ENCODE measurements at regions not wholly inside any gene's neighbourhood (a gene's known extent, or its start where the extent isn't known, plus 50 kb on each side); places are given as distances from the start of the nearest gene placed in this dataset.

DNA sequence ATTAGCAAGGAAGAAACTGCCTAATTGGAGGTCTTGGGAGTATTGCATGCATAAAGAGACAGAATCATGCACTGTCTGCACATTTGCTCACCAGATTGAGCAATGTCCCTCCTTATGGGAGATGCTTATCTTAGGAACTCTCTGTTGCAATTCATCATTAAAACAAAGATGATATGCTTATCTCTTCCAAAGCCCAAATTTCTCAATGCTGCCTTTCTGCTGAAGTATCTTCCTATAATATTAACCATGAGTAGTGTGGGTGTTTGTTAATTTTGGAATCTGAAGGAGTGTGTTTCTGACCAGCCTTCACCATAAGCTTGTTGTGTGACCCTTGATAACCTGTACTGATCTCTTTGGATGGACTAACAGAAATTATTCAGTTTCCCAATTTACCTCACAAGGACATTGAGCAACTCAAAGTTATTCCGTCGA, 1257.6 kb upstream of the FLRT2 start:
- H3K36me3 Mint-ChIP-seq (ENCODE audit: low read depth) = no peaks in the 10 kb centered on the region
- no peaks in the 10 kb centered on the region for H3K9me3 Mint-ChIP-seq
- TF ChIP-seq, protein P1, sequence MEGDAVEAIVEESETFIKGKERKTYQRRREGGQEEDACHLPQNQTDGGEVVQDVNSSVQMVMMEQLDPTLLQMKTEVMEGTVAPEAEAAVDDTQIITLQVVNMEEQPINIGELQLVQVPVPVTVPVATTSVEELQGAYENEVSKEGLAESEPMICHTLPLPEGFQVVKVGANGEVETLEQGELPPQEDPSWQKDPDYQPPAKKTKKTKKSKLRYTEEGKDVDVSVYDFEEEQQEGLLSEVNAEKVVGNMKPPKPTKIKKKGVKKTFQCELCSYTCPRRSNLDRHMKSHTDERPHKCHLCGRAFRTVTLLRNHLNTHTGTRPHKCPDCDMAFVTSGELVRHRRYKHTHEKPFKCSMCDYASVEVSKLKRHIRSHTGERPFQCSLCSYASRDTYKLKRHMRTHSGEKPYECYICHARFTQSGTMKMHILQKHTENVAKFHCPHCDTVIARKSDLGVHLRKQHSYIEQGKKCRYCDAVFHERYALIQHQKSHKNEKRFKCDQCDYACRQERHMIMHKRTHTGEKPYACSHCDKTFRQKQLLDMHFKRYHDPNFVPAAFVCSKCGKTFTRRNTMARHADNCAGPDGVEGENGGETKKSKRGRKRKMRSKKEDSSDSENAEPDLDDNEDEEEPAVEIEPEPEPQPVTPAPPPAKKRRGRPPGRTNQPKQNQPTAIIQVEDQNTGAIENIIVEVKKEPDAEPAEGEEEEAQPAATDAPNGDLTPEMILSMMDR (conservative IDR thresholded peaks at IDR 0.05) = no peak
- no peak overlapping the region for H3K27ac Mint-ChIP-seq (ENCODE audit: unreplicated experiment)
- no peaks in the 10 kb centered on the region for H3K4me1 Mint-ChIP-seq
- H3K27me3 Mint-ChIP-seq (ENCODE audit: low read depth) = no peaks in the 10 kb centered on the region
- no peak for DNase-seq (ENCODE audit: low read depth, low spot score)
- H3K4me3 Mint-ChIP-seq = no peak overlapping the region

DNA sequence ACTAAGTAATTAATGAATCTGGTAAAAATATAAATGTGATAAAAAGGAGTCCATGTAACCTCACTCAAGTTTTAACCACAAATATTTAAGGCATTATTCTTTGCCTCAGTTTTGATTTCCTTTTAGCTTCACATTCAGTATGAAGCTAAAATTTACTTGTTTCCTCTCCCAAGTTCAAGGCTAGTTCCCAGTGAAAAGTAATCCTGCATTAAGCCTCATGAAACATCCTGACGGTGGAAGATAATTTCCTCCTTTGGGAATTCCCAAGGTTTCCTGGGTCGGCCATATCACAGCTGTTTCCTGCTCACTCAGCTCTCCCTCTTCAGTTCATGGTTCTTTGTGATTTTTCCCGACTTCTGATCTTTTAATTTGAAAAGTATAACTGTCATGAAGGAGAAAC, 1256.8 kb upstream of the FLRT2 start:
- H3K4me1 Mint-ChIP-seq = no peaks in the 10 kb centered on the region
- H3K4me3 Mint-ChIP-seq = no peak overlapping the region
- H3K36me3 Mint-ChIP-seq (ENCODE audit: low read depth) = no peaks in the 10 kb centered on the region
- H3K27me3 Mint-ChIP-seq (ENCODE audit: low read depth) = no peaks in the 10 kb centered on the region
- no peak for DNase-seq (ENCODE audit: low read depth, low spot score)
- no peak overlapping the region for H3K27ac Mint-ChIP-seq (ENCODE audit: unreplicated experiment)
- TF ChIP-seq, protein P1 (conservative IDR thresholded peaks at IDR 0.05) = no peak
- no peaks in the 10 kb centered on the region for H3K9me3 Mint-ChIP-seq

DNA sequence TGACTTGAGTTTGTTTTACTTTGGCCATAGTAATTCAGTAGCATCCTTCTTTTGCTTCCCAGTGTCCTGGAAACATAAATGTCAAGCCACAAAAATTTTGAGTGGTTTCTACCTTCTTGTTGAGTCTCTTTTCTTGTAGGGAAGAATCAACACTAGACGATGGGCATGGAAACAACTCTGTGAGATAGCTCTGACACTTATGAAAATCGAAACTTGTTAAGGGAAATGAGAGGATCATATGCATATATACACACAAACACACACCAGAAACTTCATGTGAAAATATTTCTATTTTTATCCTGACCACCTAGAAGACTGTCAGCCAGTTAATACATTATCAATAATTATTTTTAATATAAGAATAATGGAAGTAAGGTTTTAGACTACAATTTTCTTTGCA, 1247.3 kb upstream of the FLRT2 start:
- DNase-seq (ENCODE audit: low read depth, low spot score) = no peak
- no peak overlapping the region for H3K27ac Mint-ChIP-seq (ENCODE audit: unreplicated experiment)
- no peak overlapping the region for H3K4me3 Mint-ChIP-seq
- TF ChIP-seq, protein P1 (conservative IDR thresholded peaks at IDR 0.05) = no peak
- H3K4me1 Mint-ChIP-seq = no peaks in the 10 kb centered on the region
- H3K36me3 Mint-ChIP-seq (ENCODE audit: low read depth) = no peaks in the 10 kb centered on the region
- H3K9me3 Mint-ChIP-seq = no peaks in the 10 kb centered on the region
- H3K27me3 Mint-ChIP-seq (ENCODE audit: low read depth) = no peaks in the 10 kb centered on the region

DNA sequence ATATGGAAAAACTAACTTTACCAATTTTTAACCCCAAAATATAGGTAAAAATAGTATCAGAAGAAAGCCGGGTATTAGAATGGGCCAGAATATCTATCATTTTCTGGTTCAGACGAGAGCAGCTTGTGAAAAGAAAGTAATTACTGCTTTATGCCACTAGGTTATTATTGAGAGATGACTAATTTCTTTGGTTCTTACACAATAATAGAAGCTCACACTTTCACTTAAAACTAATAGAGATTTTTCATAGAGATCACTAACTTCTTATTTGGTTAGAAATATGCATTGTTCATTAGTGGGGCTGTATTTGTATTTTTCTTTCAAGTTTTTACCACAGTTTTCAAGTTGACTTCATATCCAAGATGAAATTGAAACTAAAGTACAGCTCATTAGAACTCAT, 1241.2 kb upstream of the FLRT2 start:
- Mint-ChIP-seq H3K4me3 (no peak overlapping the region), H3K4me1 (no peaks in the 10 kb centered on the region), H3K27ac (ENCODE audit: unreplicated experiment) (no peak overlapping the region), H3K36me3 (ENCODE audit: low read depth) (no peaks in the 10 kb centered on the region), H3K27me3 (ENCODE audit: low read depth) (no peaks in the 10 kb centered on the region), H3K9me3 (no peaks in the 10 kb centered on the region)
- no peak for DNase-seq (ENCODE audit: low read depth, low spot score)
- TF ChIP-seq, protein P1 (conservative IDR thresholded peaks at IDR 0.05) = peak; percentile 26

DNA sequence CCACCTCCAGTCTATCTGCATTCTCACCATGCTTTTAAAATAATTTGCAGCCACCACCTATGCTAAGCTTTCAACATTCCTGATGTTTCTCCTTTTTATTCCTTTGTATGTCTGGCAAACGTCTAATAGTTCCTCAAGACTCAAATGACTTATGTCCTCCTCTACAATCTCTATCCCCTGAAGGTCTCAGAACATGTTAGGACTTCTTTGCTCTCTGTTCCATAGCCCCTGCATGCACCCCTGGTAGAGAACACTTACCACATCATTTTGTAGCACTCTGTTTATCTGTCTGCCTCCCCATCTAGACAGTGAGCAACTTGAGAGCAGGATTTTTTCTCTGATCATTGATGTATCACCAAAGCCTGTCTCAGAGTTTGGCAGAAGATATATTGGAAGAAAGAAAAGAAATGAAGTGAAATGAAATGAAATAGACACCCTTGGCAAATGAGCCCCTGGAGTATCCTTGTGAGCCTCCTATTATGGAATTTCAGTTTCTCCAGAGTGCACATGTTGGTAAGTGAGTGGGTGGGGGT, 1231.2 kb upstream of the FLRT2 start:
- TF ChIP-seq, protein P1 (conservative IDR thresholded peaks at IDR 0.05) = peak; percentile 21
- H3K27ac Mint-ChIP-seq (ENCODE audit: unreplicated experiment) = peak overlapping the region; percentile 60

More for the DNA sequence above, 1231.2 kb upstream of the FLRT2 start:
- Mint-ChIP-seq H3K4me3 (no peak overlapping the region), H3K4me1 (peaks cover 21% of the 10 kb centered on the region), H3K27me3 (ENCODE audit: low read depth) (no peaks in the 10 kb centered on the region), H3K9me3 (no peaks in the 10 kb centered on the region), H3K36me3 (ENCODE audit: low read depth) (no peaks in the 10 kb centered on the region)
- no peak for DNase-seq (ENCODE audit: low read depth, low spot score)
